Left ventricle myocardium inferior (tissue), 1 donor: ENCODE measurements at regions not wholly inside any gene's neighbourhood (a gene's known extent, or its start where the extent isn't known, plus 50 kb on each side); places are given as distances from the start of the nearest gene placed in this dataset.

ENCODE experiments used
- DNase-seq: peaks from one replicate; pipeline ENCODE4 v3.0.0-alpha.2; 2020
- H3K27ac ChIP-seq: fragments of 200-600 bp; replicated peaks from 2 replicates; pipeline ENCODE4 v1.8.0; 2021
- H3K27me3 ChIP-seq: fragments of 200-600 bp; 2 replicates; pipeline ENCODE4 v1.8.0; 2021; ENCODE audit warnings: low read depth
- H3K36me3 ChIP-seq: fragments of 200-600 bp; 2 replicates; pipeline ENCODE4 v1.8.0; 2021
- H3K4me1 ChIP-seq: fragments of 200-600 bp; 2 replicates; pipeline ENCODE4 v1.8.0; 2021
- H3K4me3 ChIP-seq: fragments of 200-600 bp; 2 replicates; pipeline ENCODE4 v1.8.0; 2021; ENCODE audit warnings: mild to moderate bottlenecking, moderate library complexity
- H3K9me3 ChIP-seq: fragments of 200-600 bp; replicated peaks from 2 replicates; pipeline ENCODE4 v1.8.0; 2021
- intact Hi-C: fragments of 100-400 bp; cut with micrococcal nuclease; formaldehyde crosslinking; loops from one replicate; pipeline ENCODE4 v1.11.0; 2022
- TF ChIP-seq, protein P1 (sequence below): fragments of 200-600 bp; IDR thresholded peaks from 2 replicates; pipeline ENCODE4 v1.8.0; 2021; ENCODE audit warnings: antibody characterized with exemption, mild to moderate bottlenecking, borderline replicate concordance
- donor health status: DM: no; HTN: yes; CAD: no; lungs with severe emphysema.

- H3K27ac ChIP-seq, result no peak overlapping the region
- no peak for DNase-seq
- TF ChIP-seq, protein P1, sequence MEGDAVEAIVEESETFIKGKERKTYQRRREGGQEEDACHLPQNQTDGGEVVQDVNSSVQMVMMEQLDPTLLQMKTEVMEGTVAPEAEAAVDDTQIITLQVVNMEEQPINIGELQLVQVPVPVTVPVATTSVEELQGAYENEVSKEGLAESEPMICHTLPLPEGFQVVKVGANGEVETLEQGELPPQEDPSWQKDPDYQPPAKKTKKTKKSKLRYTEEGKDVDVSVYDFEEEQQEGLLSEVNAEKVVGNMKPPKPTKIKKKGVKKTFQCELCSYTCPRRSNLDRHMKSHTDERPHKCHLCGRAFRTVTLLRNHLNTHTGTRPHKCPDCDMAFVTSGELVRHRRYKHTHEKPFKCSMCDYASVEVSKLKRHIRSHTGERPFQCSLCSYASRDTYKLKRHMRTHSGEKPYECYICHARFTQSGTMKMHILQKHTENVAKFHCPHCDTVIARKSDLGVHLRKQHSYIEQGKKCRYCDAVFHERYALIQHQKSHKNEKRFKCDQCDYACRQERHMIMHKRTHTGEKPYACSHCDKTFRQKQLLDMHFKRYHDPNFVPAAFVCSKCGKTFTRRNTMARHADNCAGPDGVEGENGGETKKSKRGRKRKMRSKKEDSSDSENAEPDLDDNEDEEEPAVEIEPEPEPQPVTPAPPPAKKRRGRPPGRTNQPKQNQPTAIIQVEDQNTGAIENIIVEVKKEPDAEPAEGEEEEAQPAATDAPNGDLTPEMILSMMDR, result no peak
- peaks cover 23% of the 10 kb centered on the region for H3K27me3 ChIP-seq
- H3K36me3 ChIP-seq, result no peaks in the 10 kb centered on the region
- intact Hi-C loops, result no loop called here
- H3K4me3 ChIP-seq, result no peak overlapping the region
- no peaks in the 10 kb centered on the region for H3K4me1 ChIP-seq
- no peaks in the 10 kb centered on the region for H3K9me3 ChIP-seq
These were observed 53.0 kb upstream of the GPR6 start for GRCh38 chr6:109925075-109925474.

GRCh38 chr6:109927052-109927451 is 51.1 kb upstream of the GPR6 start:
- Histone ChIP-seq H3K36me3 (no peaks in the 10 kb centered on the region), H3K27me3 (peaks cover 9% of the 10 kb centered on the region), H3K27ac (no peak overlapping the region), H3K9me3 (no peaks in the 10 kb centered on the region), H3K4me3 (no peak overlapping the region), H3K4me1 (no peaks in the 10 kb centered on the region)
- TF ChIP-seq, protein P1, result no peak
- no peak for DNase-seq
- intact Hi-C loops, result no loop called here
